Duodenal mucosa (tissue), 2 donors: ENCODE measurements at regions not wholly inside any gene's neighbourhood (a gene's known extent, or its start where the extent isn't known, plus 50 kb on each side); places are given as distances from the start of the nearest gene placed in this dataset.
A peak's percentile ranks its signal among the peaks of the same experiment; 100 is the strongest.
"Not testable (repeated sequence)": the region's sequence is repeated elsewhere in the genome, so short reads cannot be mapped to it uniquely, and the experiment has no call there.

ENCODE experiments used
- H3K27ac ChIP-seq: one replicate; pipeline ENCODE4 v1.7.0; 2013; ENCODE audit warnings: low read depth, low read length
- H3K27me3 ChIP-seq, 2 donors: one replicate each; pipeline ENCODE4 v1.7.0; 2013; ENCODE audit warnings: low read length in 2 of 2, control low read depth in 1 of 2; ENCODE audit not compliant: insufficient read depth in 2 of 2, control insufficient read depth in 1 of 2
- H3K36me3 ChIP-seq, 2 donors: one replicate each; pipeline ENCODE4 v1.7.0; 2013; ENCODE audit warnings: low read length in 2 of 2, control low read depth in 1 of 2; ENCODE audit not compliant: insufficient read depth in 2 of 2, control insufficient read depth in 1 of 2
- H3K4me1 ChIP-seq, 2 donors: one replicate each; pipeline ENCODE4 v1.7.0; 2013; ENCODE audit warnings: low read length in 2 of 2, control low read depth in 1 of 2; ENCODE audit not compliant: insufficient read depth in 2 of 2, control insufficient read depth in 1 of 2
- H3K4me3 ChIP-seq, 2 donors: one replicate each; pipeline ENCODE4 v1.7.0; 2013; ENCODE audit warnings: low read length in 2 of 2, low read depth in 1 of 2
- H3K9ac ChIP-seq, 2 donors: one replicate each; pipeline ENCODE4 v1.7.0; 2013; ENCODE audit warnings: low read length in 2 of 2, low read depth in 1 of 2
- H3K9me3 ChIP-seq, 2 donors: one replicate each; pipeline ENCODE4 v1.7.0; 2013; ENCODE audit warnings: low read length in 2 of 2, control low read depth in 1 of 2; ENCODE audit not compliant: control insufficient read depth in 1 of 2

GRCh38 chr6:144952456-144953240 lies 667.5 kb downstream of the UTRN start:
- H3K27ac ChIP-seq: no peak overlapping the region
- no peak overlapping the region for H3K4me3 ChIP-seq
- H3K27me3 ChIP-seq: no peaks in the 10 kb centered on the region
- no peak overlapping the region for H3K9ac ChIP-seq
- no peaks in the 10 kb centered on the region for H3K9me3 ChIP-seq
- no peaks in the 10 kb centered on the region for H3K36me3 ChIP-seq
- no peaks in the 10 kb centered on the region for H3K4me1 ChIP-seq

DNA sequence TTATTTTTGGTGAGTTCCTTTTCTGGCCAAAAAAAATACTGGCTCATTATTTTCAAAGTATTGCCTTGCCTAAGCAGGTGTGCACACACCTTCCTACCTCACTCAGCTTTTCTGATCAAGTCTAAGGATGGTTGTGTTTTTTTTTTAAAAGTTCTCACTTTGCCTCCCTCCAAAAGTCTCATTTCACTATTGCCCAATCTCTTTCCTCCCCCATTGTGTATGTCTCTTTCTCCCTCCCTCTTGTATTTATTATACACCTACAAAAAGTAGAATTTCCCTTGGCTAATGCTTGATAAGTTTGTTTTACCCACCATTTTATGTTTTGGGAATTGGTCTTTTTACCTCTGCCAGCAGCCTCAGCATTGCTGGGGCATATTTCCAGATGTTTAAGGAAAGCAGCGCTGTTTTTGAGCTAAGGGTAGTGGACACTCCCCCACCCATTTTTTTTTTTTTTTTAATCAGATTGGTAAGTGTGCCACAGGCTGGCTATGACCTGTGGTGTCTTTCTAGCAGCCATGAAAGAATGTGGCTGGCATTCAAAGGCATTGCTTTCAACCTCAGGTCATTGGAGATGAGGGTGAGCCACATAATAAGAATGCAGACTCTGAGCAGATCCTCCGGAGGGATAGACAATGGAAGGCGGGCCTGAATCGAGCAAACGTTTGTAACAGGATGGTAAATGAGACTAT lies 668.6 kb downstream of the UTRN start:
- Histone ChIP-seq H3K27ac (no peak overlapping the region), H3K27me3 (no peaks in the 10 kb centered on the region), H3K4me3 (no peak overlapping the region), H3K9me3 (no peaks in the 10 kb centered on the region), H3K36me3 (no peaks in the 10 kb centered on the region), H3K4me1 (no peaks in the 10 kb centered on the region), H3K9ac (no peak overlapping the region)

DNA sequence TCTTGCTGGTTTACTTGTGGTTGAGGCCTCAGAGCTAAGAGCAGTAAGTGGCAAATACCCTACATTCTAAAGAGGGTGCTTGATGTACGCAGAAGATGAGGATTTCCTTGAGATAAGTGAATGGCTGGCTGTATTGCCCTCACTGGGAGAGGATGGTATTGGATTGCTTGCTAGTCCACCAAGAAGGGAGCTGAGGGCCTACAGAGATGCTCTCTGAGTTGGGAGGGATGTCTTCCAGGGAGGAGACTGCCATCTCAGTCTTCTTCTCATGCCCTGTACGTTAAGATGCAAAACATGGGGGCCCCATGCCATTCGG lies 669.1 kb downstream of the UTRN start:
- no peaks in the 10 kb centered on the region for H3K27me3 ChIP-seq
- no peaks in the 10 kb centered on the region for H3K36me3 ChIP-seq
- H3K4me1 ChIP-seq: no peaks in the 10 kb centered on the region
- no peak overlapping the region for H3K27ac ChIP-seq
- H3K9ac ChIP-seq: no peak overlapping the region
- no peak overlapping the region for H3K4me3 ChIP-seq
- H3K9me3 ChIP-seq: no peaks in the 10 kb centered on the region

DNA sequence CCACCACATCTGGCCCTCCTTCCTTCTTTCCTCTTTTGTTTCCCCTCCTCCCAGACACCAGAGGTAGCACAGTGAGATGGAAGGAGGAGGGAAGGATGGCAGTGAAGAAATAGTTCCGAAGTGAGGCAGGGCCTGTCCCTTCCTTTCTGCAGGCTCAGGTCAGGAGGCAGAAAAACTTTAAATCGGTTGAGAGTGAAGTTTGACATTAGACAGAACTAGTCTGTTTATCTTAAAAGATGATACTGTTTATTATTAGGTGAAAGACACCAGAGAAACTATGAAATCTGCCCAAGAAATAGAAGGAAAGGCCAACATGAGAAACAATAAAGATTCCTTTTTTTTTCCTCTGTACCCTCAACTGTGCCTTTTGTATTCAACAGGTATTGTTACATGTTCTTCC lies 670.3 kb downstream of the UTRN start:
- no peak overlapping the region for H3K9ac ChIP-seq
- H3K4me3 ChIP-seq: no peak overlapping the region
- H3K9me3 ChIP-seq: no peaks in the 10 kb centered on the region
- no peak overlapping the region for H3K27ac ChIP-seq
- H3K4me1 ChIP-seq: no peaks in the 10 kb centered on the region
- no peaks in the 10 kb centered on the region for H3K27me3 ChIP-seq
- H3K36me3 ChIP-seq: no peaks in the 10 kb centered on the region

DNA sequence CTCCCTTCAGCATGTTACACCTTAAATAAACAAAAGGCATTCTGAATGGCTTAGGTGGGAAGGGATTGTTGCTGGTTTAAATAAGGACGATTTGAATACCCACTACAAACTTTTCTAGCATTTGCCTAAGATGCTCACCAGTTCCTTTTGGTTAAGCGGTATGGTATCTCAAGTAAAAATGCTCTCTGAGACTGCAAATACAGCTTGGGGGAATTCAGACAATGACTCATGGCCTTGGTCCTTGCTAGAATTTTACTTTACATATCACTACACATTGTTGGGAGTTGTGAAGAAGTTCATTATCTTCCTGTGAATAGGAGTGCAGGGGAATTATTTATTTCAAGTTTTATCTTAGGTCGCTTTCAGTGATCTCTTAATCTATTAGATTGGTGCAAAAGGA lies 670.7 kb downstream of the UTRN start:
- no peaks in the 10 kb centered on the region for H3K36me3 ChIP-seq
- no peaks in the 10 kb centered on the region for H3K9me3 ChIP-seq
- H3K9ac ChIP-seq: no peak overlapping the region
- no peaks in the 10 kb centered on the region for H3K4me1 ChIP-seq
- no peak overlapping the region for H3K4me3 ChIP-seq
- no peak overlapping the region for H3K27ac ChIP-seq
- no peaks in the 10 kb centered on the region for H3K27me3 ChIP-seq

- H3K27ac ChIP-seq, H3K4me1 ChIP-seq, H3K9ac ChIP-seq, H3K4me3 ChIP-seq, H3K9me3 ChIP-seq, H3K36me3 ChIP-seq, H3K27me3 ChIP-seq: not testable (repeated sequence)
These were observed 671.6 kb downstream of the UTRN start for GRCh38 chr6:144956697-144957096.

DNA sequence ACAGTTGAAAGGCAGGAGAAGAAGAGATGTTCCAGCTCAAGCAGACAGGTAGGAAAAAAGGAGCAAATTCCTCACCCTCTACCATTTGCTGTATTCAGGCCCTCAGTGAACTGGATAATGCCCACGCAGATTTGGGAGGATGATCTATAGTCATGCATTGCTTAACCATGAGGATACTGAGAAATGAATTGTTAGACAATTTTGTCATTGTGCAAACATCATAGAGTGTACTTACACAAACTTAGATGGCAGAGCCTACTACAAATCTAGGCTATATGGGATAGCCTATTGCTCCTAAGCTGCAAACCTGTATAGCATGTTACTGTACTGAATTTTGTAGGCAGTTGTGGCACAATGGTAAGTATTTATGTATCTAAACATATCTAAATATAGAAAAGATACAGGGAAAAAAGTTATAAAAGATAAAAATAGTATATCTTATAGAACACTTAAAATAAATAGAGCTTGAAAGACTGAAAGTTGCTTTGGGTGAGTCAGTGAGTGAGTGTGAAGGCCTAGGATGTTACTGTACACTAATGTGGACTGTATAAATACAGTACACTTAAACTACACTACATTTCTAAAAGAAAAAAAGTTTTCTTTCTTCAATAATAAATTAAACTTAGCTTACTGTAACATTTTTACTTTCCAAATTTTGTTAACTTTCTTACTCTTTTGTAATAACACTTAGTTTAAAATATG lies 672.3 kb downstream of the UTRN start:
- no peak overlapping the region for H3K9ac ChIP-seq
- H3K9me3 ChIP-seq: no peaks in the 10 kb centered on the region
- no peaks in the 10 kb centered on the region for H3K27me3 ChIP-seq
- no peaks in the 10 kb centered on the region for H3K4me1 ChIP-seq
- no peak overlapping the region for H3K27ac ChIP-seq
- H3K36me3 ChIP-seq: no peaks in the 10 kb centered on the region
- no peak overlapping the region for H3K4me3 ChIP-seq

DNA sequence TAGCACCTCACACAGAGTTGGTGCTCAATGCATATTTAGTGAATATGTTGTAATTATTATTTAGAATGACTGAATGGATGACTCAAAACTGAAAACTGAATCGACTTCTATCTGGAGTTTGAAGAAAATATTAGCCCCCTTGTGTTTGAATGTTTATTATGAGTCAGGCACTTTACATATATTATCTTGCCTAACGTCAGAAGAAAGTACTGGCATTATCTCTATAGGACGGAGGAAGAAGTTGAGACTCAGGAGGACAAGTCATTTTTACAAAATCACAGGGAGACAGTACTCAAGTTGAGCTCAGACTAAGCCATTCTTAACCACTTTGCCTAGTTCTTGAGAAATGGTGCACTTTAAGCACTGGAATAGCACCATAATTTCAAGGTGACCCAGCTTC lies 684.0 kb downstream of the UTRN start:
- Histone ChIP-seq H3K27ac (no peak overlapping the region), H3K27me3 (no peaks in the 10 kb centered on the region), H3K36me3 (no peaks in the 10 kb centered on the region), H3K9ac (no peak overlapping the region), H3K4me3 (no peak overlapping the region), H3K9me3 (no peaks in the 10 kb centered on the region), H3K4me1 (no peaks in the 10 kb centered on the region)

- no peaks in the 10 kb centered on the region for H3K9me3 ChIP-seq
- H3K27ac ChIP-seq: no peak overlapping the region
- H3K9ac ChIP-seq: no peak overlapping the region
- H3K4me3 ChIP-seq: no peak overlapping the region
- no peaks in the 10 kb centered on the region for H3K4me1 ChIP-seq
- no peaks in the 10 kb centered on the region for H3K36me3 ChIP-seq
- no peaks in the 10 kb centered on the region for H3K27me3 ChIP-seq
These were observed 684.6 kb downstream of the UTRN start for GRCh38 chr6:144969602-144970272.

DNA sequence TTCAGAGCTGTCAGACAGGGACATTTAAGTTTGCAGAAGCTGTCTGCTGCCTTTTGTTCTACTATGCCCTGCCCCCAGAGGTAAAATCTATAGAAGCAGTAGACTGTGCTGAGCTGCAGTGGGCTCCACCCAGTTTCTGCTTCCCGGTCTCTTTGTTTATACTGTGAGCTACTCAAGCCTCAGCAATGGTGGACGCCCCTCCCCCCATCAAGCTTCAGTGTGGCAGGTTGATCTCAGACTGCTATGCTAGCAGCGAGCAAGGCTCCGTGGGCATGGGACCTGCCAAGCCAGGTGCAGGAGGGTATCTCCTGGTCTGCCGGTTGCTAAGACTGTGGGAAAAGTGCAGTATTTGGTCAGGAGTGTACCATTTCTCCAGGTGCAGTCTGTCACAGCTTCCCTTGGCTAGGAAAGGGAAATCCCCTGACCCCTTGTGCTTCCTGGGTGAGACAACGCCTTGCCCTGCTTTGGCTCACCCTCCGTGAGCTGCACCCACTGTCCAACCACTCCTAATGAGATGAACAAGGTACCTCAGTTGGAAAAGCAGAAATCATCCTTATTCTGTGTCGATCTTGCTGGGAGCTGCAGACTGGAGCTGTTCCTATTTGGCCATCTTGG lies 692.2 kb downstream of the UTRN start:
- not testable (repeated sequence) for H3K9me3 ChIP-seq, H3K9ac ChIP-seq, H3K27me3 ChIP-seq, H3K4me1 ChIP-seq, H3K36me3 ChIP-seq, H3K27ac ChIP-seq
- peak overlapping the region in 1 of 2 donors; percentile 16 for H3K4me3 ChIP-seq
